ENCODE measurements at regions not wholly inside any gene's neighbourhood (a gene's known extent, or its start where the extent isn't known, plus 50 kb on each side); places are given as distances from the start of the nearest gene placed in this dataset.
A peak's percentile ranks its signal among the peaks of the same experiment; 100 is the strongest.

DNA sequence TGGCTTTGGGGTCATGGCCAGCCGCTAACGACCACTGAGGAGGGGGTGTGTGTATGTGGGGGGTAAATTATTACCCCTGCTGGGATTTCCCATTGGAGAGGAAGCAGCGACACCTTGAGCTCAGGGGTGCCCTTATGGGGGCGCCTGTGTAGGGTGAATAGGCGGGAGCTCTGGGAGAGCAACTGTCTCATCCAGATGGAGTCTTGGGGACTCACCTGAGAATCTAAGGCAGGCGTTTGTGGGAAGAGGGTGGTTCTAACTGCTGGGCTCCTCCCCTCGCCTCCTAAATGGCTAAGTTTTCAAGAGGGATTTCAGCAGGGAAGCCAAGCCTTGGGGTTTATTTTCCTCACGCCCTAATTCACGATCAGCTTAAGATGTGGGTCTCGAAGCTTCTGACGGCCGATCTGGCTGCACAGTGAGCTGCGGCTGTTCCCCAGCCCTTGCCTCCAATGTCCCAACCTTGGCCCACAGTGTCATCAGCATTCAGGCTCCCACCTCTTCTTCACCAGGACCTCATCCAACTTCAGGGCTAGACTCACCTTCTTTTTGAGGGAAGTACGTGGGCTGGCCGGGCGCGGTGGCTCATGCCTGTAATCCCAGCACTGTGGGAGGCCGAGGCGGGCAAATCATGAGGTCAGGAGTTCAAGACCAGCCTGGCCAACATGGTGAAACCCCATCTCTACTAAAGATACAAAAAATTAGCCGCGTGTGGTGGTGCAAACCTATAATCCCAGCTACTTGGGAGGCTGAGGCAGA, 136.9 kb upstream of the EEF2KMT start:
- H3K27me3 Mint-ChIP-seq (ENCODE audit: insufficient read depth, low read depth, poor library complexity): peaks cover 32% of the 10 kb centered on the region
- H3K4me1 Mint-ChIP-seq: peaks cover 17% of the 10 kb centered on the region
- H3K4me2 ChIP-seq: no peak overlapping the region
- peaks cover 4% of the 10 kb centered on the region; the same call in 1 of the 2 replicates for H3F3A ChIP-seq (replicated peaks; ENCODE audit: low read depth)
- peak overlapping the region; percentile 76 for H2AFZ ChIP-seq
- H3K27ac Mint-ChIP-seq: peak overlapping the region; percentile 53; the same call in 1 of the 2 replicates
- H3K36me3 ChIP-seq (ENCODE audit: insufficient read depth): 0 out of 2 replicates have a peak, but pooled peaks cover 3% of the 10 kb centered on the region
- peaks cover 17% of the 10 kb centered on the region for H3K36me3 Mint-ChIP-seq (ENCODE audit: low read depth)
- H3K4me3 Mint-ChIP-seq: no peak overlapping the region
- TF ChIP-seq, protein P1, sequence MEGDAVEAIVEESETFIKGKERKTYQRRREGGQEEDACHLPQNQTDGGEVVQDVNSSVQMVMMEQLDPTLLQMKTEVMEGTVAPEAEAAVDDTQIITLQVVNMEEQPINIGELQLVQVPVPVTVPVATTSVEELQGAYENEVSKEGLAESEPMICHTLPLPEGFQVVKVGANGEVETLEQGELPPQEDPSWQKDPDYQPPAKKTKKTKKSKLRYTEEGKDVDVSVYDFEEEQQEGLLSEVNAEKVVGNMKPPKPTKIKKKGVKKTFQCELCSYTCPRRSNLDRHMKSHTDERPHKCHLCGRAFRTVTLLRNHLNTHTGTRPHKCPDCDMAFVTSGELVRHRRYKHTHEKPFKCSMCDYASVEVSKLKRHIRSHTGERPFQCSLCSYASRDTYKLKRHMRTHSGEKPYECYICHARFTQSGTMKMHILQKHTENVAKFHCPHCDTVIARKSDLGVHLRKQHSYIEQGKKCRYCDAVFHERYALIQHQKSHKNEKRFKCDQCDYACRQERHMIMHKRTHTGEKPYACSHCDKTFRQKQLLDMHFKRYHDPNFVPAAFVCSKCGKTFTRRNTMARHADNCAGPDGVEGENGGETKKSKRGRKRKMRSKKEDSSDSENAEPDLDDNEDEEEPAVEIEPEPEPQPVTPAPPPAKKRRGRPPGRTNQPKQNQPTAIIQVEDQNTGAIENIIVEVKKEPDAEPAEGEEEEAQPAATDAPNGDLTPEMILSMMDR (conservative IDR thresholded peaks at IDR 0.05; ENCODE audit: low read depth in 2 of 2): peak in 1 of 2 experiments; percentile 27; a peak in 1 of 4 replicates
- TF ChIP-seq STAT1 (IDR thresholded peaks at IDR 0.05; ENCODE audit: unreplicated experiment): no peak
- no peak for TF ChIP-seq CREB1 (CRISPR knock-in tag; IDR thresholded peaks at IDR 0.05; ENCODE audit: low read depth)
- DNase-seq (ENCODE audit: low spot score) (peak; percentile 31), ATAC-seq (peak; percentile 47)
- H3K9me3 Mint-ChIP-seq: peaks cover 18% of the 10 kb centered on the region
- H3K4me1 ChIP-seq (ENCODE audit: insufficient read depth): no peaks in the 10 kb centered on the region
- H4K20me1 ChIP-seq (replicated peaks; ENCODE audit: insufficient read depth): no peaks in the 10 kb centered on the region
- no peak overlapping the region for H3K4me3 ChIP-seq
- no peaks in the 10 kb centered on the region for H3K27me3 ChIP-seq (ENCODE audit: insufficient read depth)
- no peaks in the 10 kb centered on the region for H3K9me2 ChIP-seq (ENCODE audit: insufficient read depth)
- H3K79me2 ChIP-seq (replicated peaks; ENCODE audit: insufficient read depth): no peaks in the 10 kb centered on the region
- no peak overlapping the region for H3K27ac ChIP-seq (ENCODE audit: low read depth)

DNA sequence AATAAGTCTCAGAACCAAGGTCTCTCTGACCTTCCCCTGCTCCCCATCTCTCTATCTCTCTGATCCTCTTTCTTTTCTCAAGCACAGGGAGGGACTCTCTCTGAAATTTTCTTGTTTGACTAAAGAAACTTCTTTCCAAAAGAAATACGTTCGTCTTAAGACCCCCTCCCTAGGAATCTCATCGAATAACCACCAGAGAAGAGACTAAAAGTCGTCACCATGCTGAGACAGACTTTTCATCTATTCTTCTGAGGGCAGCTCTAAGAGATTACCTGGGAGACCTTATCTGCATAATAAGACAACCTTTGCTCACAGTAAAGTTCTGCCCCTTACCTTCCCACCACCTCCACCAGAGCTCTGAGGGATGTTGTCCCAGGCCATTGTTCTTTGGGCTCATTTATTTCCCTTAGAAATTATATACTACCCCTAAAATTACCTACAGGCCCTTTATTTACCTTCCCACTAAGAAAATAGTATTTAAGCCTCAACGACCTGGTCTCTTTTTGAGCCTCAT, 133.7 kb upstream of the EEF2KMT start:
- Histone ChIP-seq H3K4me1 (ENCODE audit: insufficient read depth) (peaks cover 19% of the 10 kb centered on the region; the same call in 1 of the 2 replicates), H3K27ac (ENCODE audit: low read depth) (no peak overlapping the region), H4K20me1 (replicated peaks; ENCODE audit: insufficient read depth) (no peaks in the 10 kb centered on the region), H3K27me3 (ENCODE audit: insufficient read depth) (no peaks in the 10 kb centered on the region), H2AFZ (no peak overlapping the region), H3K79me2 (replicated peaks; ENCODE audit: insufficient read depth) (no peaks in the 10 kb centered on the region), H3K4me2 (no peak overlapping the region), H3K9me2 (ENCODE audit: insufficient read depth) (no peaks in the 10 kb centered on the region), H3K36me3 (ENCODE audit: insufficient read depth) (0 out of 2 replicates have a peak, but pooled peaks cover 3% of the 10 kb centered on the region), H3K4me3 (no peak overlapping the region), H3F3A (replicated peaks; ENCODE audit: low read depth) (peaks cover 8% of the 10 kb centered on the region; the same call in 1 of the 2 replicates)
- H3K9me3 Mint-ChIP-seq: peaks cover 18% of the 10 kb centered on the region
- H3K27me3 Mint-ChIP-seq (ENCODE audit: insufficient read depth, low read depth, poor library complexity): peaks cover 16% of the 10 kb centered on the region
- H3K4me1 Mint-ChIP-seq: peaks cover 31% of the 10 kb centered on the region
- H3K4me3 Mint-ChIP-seq: no peak overlapping the region
- H3K27ac Mint-ChIP-seq: no peak overlapping the region
- ATAC-seq: no peak
- H3K36me3 Mint-ChIP-seq (ENCODE audit: low read depth): peaks cover 17% of the 10 kb centered on the region
- DNase-seq (ENCODE audit: low spot score): no peak
- TF ChIP-seq, protein P2, sequence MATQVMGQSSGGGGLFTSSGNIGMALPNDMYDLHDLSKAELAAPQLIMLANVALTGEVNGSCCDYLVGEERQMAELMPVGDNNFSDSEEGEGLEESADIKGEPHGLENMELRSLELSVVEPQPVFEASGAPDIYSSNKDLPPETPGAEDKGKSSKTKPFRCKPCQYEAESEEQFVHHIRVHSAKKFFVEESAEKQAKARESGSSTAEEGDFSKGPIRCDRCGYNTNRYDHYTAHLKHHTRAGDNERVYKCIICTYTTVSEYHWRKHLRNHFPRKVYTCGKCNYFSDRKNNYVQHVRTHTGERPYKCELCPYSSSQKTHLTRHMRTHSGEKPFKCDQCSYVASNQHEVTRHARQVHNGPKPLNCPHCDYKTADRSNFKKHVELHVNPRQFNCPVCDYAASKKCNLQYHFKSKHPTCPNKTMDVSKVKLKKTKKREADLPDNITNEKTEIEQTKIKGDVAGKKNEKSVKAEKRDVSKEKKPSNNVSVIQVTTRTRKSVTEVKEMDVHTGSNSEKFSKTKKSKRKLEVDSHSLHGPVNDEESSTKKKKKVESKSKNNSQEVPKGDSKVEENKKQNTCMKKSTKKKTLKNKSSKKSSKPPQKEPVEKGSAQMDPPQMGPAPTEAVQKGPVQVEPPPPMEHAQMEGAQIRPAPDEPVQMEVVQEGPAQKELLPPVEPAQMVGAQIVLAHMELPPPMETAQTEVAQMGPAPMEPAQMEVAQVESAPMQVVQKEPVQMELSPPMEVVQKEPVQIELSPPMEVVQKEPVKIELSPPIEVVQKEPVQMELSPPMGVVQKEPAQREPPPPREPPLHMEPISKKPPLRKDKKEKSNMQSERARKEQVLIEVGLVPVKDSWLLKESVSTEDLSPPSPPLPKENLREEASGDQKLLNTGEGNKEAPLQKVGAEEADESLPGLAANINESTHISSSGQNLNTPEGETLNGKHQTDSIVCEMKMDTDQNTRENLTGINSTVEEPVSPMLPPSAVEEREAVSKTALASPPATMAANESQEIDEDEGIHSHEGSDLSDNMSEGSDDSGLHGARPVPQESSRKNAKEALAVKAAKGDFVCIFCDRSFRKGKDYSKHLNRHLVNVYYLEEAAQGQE (IDR thresholded peaks at IDR 0.05; ENCODE audit: unreplicated experiment): no peak
- TF ChIP-seq ZNF114 (CRISPR knock-in tag; IDR thresholded peaks at IDR 0.05) (no peak), ZNF331 (CRISPR knock-in tag; IDR thresholded peaks at IDR 0.05; ENCODE audit: low read depth) (no peak), STAT1 (IDR thresholded peaks at IDR 0.05; ENCODE audit: unreplicated experiment) (no peak), EZH2 (IDR thresholded peaks at IDR 0.05; ENCODE audit: low read depth, unreplicated experiment) (no peak)
- TF ChIP-seq, protein P1 (conservative IDR thresholded peaks at IDR 0.05; ENCODE audit: low read depth in 2 of 2): no peak
